HG03575 (cell line): ENCODE measurements at regions not wholly inside any gene's neighbourhood (a gene's known extent, or its start where the extent isn't known, plus 50 kb on each side); places are given as distances from the start of the nearest gene placed in this dataset.
"Not testable (repeated sequence)": the region's sequence is repeated elsewhere in the genome, so short reads cannot be mapped to it uniquely, and the experiment has no call there.

Experiments
- ATAC-seq: cut with Tn5 transposase; IDR thresholded peaks from one replicate; pipeline ENCODE4 v1.9.1; 2021; ENCODE audit not compliant: unreplicated experiment, insufficient number of reproducible peaks, low FRiP score; ENCODE audit errors: extremely low read depth

- ATAC-seq = no peak
These were observed 204.9 kb upstream of the NT5E start for GRCh38 chr6:85245004-85245403.

- no peak for ATAC-seq
These were observed 208.3 kb upstream of the NT5E start for GRCh38 chr6:85241498-85242052.

GRCh38 chr6:85240787-85241385 is 209.0 kb upstream of the NT5E start:
- ATAC-seq = no peak

- ATAC-seq = no peak
These were observed 212.4 kb upstream of the NT5E start for GRCh38 chr6:85237478-85237877.

- ATAC-seq = no peak
These were observed 213.2 kb upstream of the NT5E start for GRCh38 chr6:85236636-85237035.

- not testable (repeated sequence) for ATAC-seq
These were observed 222.5 kb upstream of the NT5E start for GRCh38 chr6:85227345-85227744.

- ATAC-seq = not testable (repeated sequence)
These were observed 237.1 kb upstream of the NT5E start for GRCh38 chr6:85212794-85213193.

GRCh38 chr6:85195243-85195642 is 254.6 kb upstream of the NT5E start:
- ATAC-seq = no peak

- no peak for ATAC-seq
These were observed 256.5 kb upstream of the NT5E start for GRCh38 chr6:85193339-85193738.

- no peak for ATAC-seq
These were observed 257.3 kb upstream of the NT5E start for GRCh38 chr6:85192596-85192995.

GRCh38 chr6:85192186-85192585 is 257.7 kb upstream of the NT5E start:
- no peak for ATAC-seq

- ATAC-seq = no peak
These were observed 258.2 kb upstream of the NT5E start for GRCh38 chr6:85191656-85192055.

GRCh38 chr6:85186546-85187175 is 263.2 kb upstream of the NT5E start:
- ATAC-seq = no peak

GRCh38 chr6:85185977-85186376 is 263.9 kb upstream of the NT5E start:
- no peak for ATAC-seq

- ATAC-seq = no peak
These were observed 266.0 kb upstream of the NT5E start for GRCh38 chr6:85183841-85184240.

- no peak for ATAC-seq
These were observed 277.2 kb upstream of the NT5E start for GRCh38 chr6:85172705-85173104.

- no peak for ATAC-seq
These were observed 277.7 kb upstream of the NT5E start for GRCh38 chr6:85172161-85172560.

GRCh38 chr6:85169189-85169588 is 280.7 kb upstream of the NT5E start:
- ATAC-seq = no peak

GRCh38 chr6:85168146-85168545 is 281.7 kb upstream of the NT5E start:
- no peak for ATAC-seq

GRCh38 chr6:85166114-85166741 is 283.7 kb upstream of the NT5E start:
- no peak for ATAC-seq
